ENCODE measurements at regions not wholly inside any gene's neighbourhood (a gene's known extent, or its start where the extent isn't known, plus 50 kb on each side); places are given as distances from the start of the nearest gene placed in this dataset.

GRCh38 chr2:15874854-15875804 lies 65.2 kb upstream of the MYCN start:
- no peak overlapping the region for H2AFZ ChIP-seq (ENCODE audit: low read depth)
- no peaks in the 10 kb centered on the region for H3K4me1 ChIP-seq (ENCODE audit: low read depth, poor library complexity, severe bottlenecking)
- H3K27me3 ChIP-seq (ENCODE audit: insufficient read depth, low read depth): no peaks in the 10 kb centered on the region
- no peak overlapping the region for H3K27ac ChIP-seq
- no peaks in the 10 kb centered on the region for H3K36me3 ChIP-seq (ENCODE audit: insufficient read depth)
- no peaks in the 10 kb centered on the region for H4K20me1 ChIP-seq (ENCODE audit: insufficient read depth)
- H3K4me2 ChIP-seq: no peak overlapping the region
- no peak overlapping the region for H3K9ac ChIP-seq
- H3K79me2 ChIP-seq (ENCODE audit: insufficient read depth, low read depth): no peaks in the 10 kb centered on the region
- no peak overlapping the region for H3K4me3 ChIP-seq (IDR thresholded peaks at IDR 0.05; ENCODE audit: insufficient read depth, low read depth, low read length)
- no peak for TF ChIP-seq CTCF (conservative IDR thresholded peaks at IDR 0.05; ENCODE audit: low read depth, low read length)

GRCh38 chr2:15875969-15876705 lies 64.2 kb upstream of the MYCN start:
- H3K9ac ChIP-seq: no peak overlapping the region
- no peak overlapping the region for H3K4me2 ChIP-seq
- no peak for TF ChIP-seq CTCF (conservative IDR thresholded peaks at IDR 0.05; ENCODE audit: low read depth, low read length)
- no peaks in the 10 kb centered on the region for H4K20me1 ChIP-seq (ENCODE audit: insufficient read depth)
- no peaks in the 10 kb centered on the region for H3K4me1 ChIP-seq (ENCODE audit: low read depth, poor library complexity, severe bottlenecking)
- no peaks in the 10 kb centered on the region for H3K79me2 ChIP-seq (ENCODE audit: insufficient read depth, low read depth)
- H3K27ac ChIP-seq: no peak overlapping the region
- H3K4me3 ChIP-seq (IDR thresholded peaks at IDR 0.05; ENCODE audit: insufficient read depth, low read depth, low read length): no peak overlapping the region
- H2AFZ ChIP-seq (ENCODE audit: low read depth): no peak overlapping the region
- H3K36me3 ChIP-seq (ENCODE audit: insufficient read depth): no peaks in the 10 kb centered on the region
- H3K27me3 ChIP-seq (ENCODE audit: insufficient read depth, low read depth): no peaks in the 10 kb centered on the region

- no peaks in the 10 kb centered on the region for H3K27me3 ChIP-seq (ENCODE audit: insufficient read depth, low read depth)
- no peak overlapping the region for H3K4me2 ChIP-seq
- no peaks in the 10 kb centered on the region for H3K79me2 ChIP-seq (ENCODE audit: insufficient read depth, low read depth)
- no peak overlapping the region for H2AFZ ChIP-seq (ENCODE audit: low read depth)
- H3K4me1 ChIP-seq (ENCODE audit: low read depth, poor library complexity, severe bottlenecking): peaks cover 10% of the 10 kb centered on the region
- no peak overlapping the region for H3K4me3 ChIP-seq (IDR thresholded peaks at IDR 0.05; ENCODE audit: insufficient read depth, low read depth, low read length)
- H3K36me3 ChIP-seq (ENCODE audit: insufficient read depth): no peaks in the 10 kb centered on the region
- no peak overlapping the region for H3K27ac ChIP-seq
- no peak overlapping the region for H3K9ac ChIP-seq
- H4K20me1 ChIP-seq (ENCODE audit: insufficient read depth): no peaks in the 10 kb centered on the region
- TF ChIP-seq CTCF (conservative IDR thresholded peaks at IDR 0.05; ENCODE audit: low read depth, low read length): no peak
Measured at GRCh38 chr2:15880226-15881119, 59.9 kb upstream of the MYCN start.

GRCh38 chr2:15881120-15881433 lies 59.3 kb upstream of the MYCN start:
- Histone ChIP-seq H3K27me3 (ENCODE audit: insufficient read depth, low read depth) (no peaks in the 10 kb centered on the region), H3K36me3 (ENCODE audit: insufficient read depth) (no peaks in the 10 kb centered on the region), H3K79me2 (ENCODE audit: insufficient read depth, low read depth) (no peaks in the 10 kb centered on the region), H3K4me1 (ENCODE audit: low read depth, poor library complexity, severe bottlenecking) (peaks cover 16% of the 10 kb centered on the region), H2AFZ (ENCODE audit: low read depth) (no peak overlapping the region), H3K4me2 (no peak overlapping the region), H4K20me1 (ENCODE audit: insufficient read depth) (no peaks in the 10 kb centered on the region), H3K27ac (no peak overlapping the region), H3K4me3 (IDR thresholded peaks at IDR 0.05; ENCODE audit: insufficient read depth, low read depth, low read length) (no peak overlapping the region), H3K9ac (no peak overlapping the region)
- no peak for TF ChIP-seq CTCF (conservative IDR thresholded peaks at IDR 0.05; ENCODE audit: low read depth, low read length)

Data from KMS-11 (cell line).